Thyroid gland (tissue), 4 donors: ENCODE measurements at regions not wholly inside any gene's neighbourhood (a gene's known extent, or its start where the extent isn't known, plus 50 kb on each side); places are given as distances from the start of the nearest gene placed in this dataset.
A peak's percentile ranks its signal among the peaks of the same experiment; 100 is the strongest.
"Not testable (repeated sequence)": the region's sequence is repeated elsewhere in the genome, so short reads cannot be mapped to it uniquely, and the experiment has no call there.

ENCODE experiments used
- DNase-seq, 2 donors: peaks; one replicate each; pipeline ENCODE4 v3.0.0-alpha.2; 2019
- H3K27ac ChIP-seq, 3 donors: fragments of 200-600 bp; sonication (generic); 1 replicate in 2 of 3; 2 replicates in 1 of 3; pipeline ENCODE4 v1.5.1; 2016 to 2019; ENCODE audit warnings: mild to moderate bottlenecking in 1 of 3, moderate library complexity in 1 of 3
- H3K27me3 ChIP-seq: fragments of 200-600 bp; sonication (generic); one replicate; pipeline ENCODE4 v1.5.1; 2019
- H3K36me3 ChIP-seq, 2 donors: fragments of 200-600 bp; sonication (generic); one replicate each; pipeline ENCODE4 v1.5.1; 2016 to 2019
- H3K4me1 ChIP-seq, 2 donors: fragments of 200-600 bp; sonication (generic); one replicate each; pipeline ENCODE4 v1.5.1; 2017 to 2019
- H3K4me3 ChIP-seq, 3 donors: fragments of 200-600 bp; sonication (generic); replicated peaks in 1 of 3; 1 replicate in 2 of 3; 2 replicates in 1 of 3; pipeline ENCODE4 v1.5.1; 2016; ENCODE audit warnings: mild to moderate bottlenecking in 1 of 3
- H3K9me3 ChIP-seq: fragments of 200-600 bp; sonication (generic); one replicate; pipeline ENCODE4 v1.5.1; 2017
- CTCF ChIP-seq, 6 experiments: fragments of 200-600 bp in 3 of 6; fragments of 450-650 bp in 3 of 6; sonication (generic) in 3 of 6; IDR thresholded peaks; one replicate each; pipeline ENCODE4 v1.5.1; 2016 to 2019; ENCODE audit warnings: antibody characterized with exemption in 6 of 6, mild to moderate bottlenecking in 2 of 6, inconsistent platforms in 1 of 6, moderate library complexity in 1 of 6
- POLR2A ChIP-seq, 2 donors: fragments of 450-650 bp; IDR thresholded peaks; one replicate each; pipeline ENCODE4 v1.6.1; 2017; ENCODE audit warnings: antibody characterized with exemption in 2 of 2, mild to moderate bottlenecking in 2 of 2, moderate library complexity in 1 of 2
- WGBS, 2 donors: methylation state at CpG; one replicate each; pipeline ENCODE4 v1.1.5; 2017; 5-methylcytosine and 5-hydroxymethylcytosine counted together
- intact Hi-C: fragments of 100-400 bp; cut with DNase I; formaldehyde crosslinking; loops from one replicate; pipeline ENCODE4 v1.15.1; 2023

GRCh38 chr7:124188576-124188975 is 155.7 kb upstream of the TMEM229A start:
- TF ChIP-seq POLR2A (IDR thresholded peaks at IDR 0.05), result no peak
- TF ChIP-seq CTCF (IDR thresholded peaks at IDR 0.05), result no peak
- H3K4me3 ChIP-seq, result no peak overlapping the region
- 27 to 40% methylated on average over 1 of the region's 1 CpG for WGBS, 2 donors
- intact Hi-C loops, result no loop called here
- no peak overlapping the region for H3K27ac ChIP-seq
- no peaks in the 10 kb centered on the region for H3K27me3 ChIP-seq
- no peaks in the 10 kb centered on the region for H3K9me3 ChIP-seq
- no peaks in the 10 kb centered on the region for H3K4me1 ChIP-seq
- no peaks in the 10 kb centered on the region for H3K36me3 ChIP-seq
- DNase-seq, result no peak

GRCh38 chr7:124187962-124188361 is 155.1 kb upstream of the TMEM229A start:
- no peak for TF ChIP-seq POLR2A (IDR thresholded peaks at IDR 0.05)
- DNase-seq, result no peak
- intact Hi-C loops, result no loop called here
- no peaks in the 10 kb centered on the region for H3K36me3 ChIP-seq
- H3K27me3 ChIP-seq, result no peaks in the 10 kb centered on the region
- no peak overlapping the region for H3K4me3 ChIP-seq
- H3K4me1 ChIP-seq, result no peaks in the 10 kb centered on the region
- no peak overlapping the region for H3K27ac ChIP-seq
- WGBS, 2 donors, result 73 to 85% methylated on average over 4 of the region's 4 CpGs
- H3K9me3 ChIP-seq, result no peaks in the 10 kb centered on the region

GRCh38 chr7:124183649-124184048 is 150.8 kb upstream of the TMEM229A start:
- no peaks in the 10 kb centered on the region for H3K27me3 ChIP-seq
- no peaks in the 10 kb centered on the region for H3K4me1 ChIP-seq
- H3K36me3 ChIP-seq, result no peaks in the 10 kb centered on the region
- no peak for TF ChIP-seq POLR2A (IDR thresholded peaks at IDR 0.05)
- TF ChIP-seq CTCF (IDR thresholded peaks at IDR 0.05), result no peak
- intact Hi-C loops, result no loop called here
- no peak overlapping the region for H3K4me3 ChIP-seq
- H3K27ac ChIP-seq, result no peak overlapping the region
- H3K9me3 ChIP-seq, result no peaks in the 10 kb centered on the region
- DNase-seq, result no peak

GRCh38 chr7:124179641-124180040 is 146.8 kb upstream of the TMEM229A start:
- Histone ChIP-seq H3K36me3 (no peaks in the 10 kb centered on the region), H3K9me3 (no peaks in the 10 kb centered on the region), H3K4me3 (no peak overlapping the region), H3K4me1 (no peaks in the 10 kb centered on the region), H3K27me3 (no peaks in the 10 kb centered on the region), H3K27ac (no peak overlapping the region)
- DNase-seq, result no peak
- no peak for TF ChIP-seq POLR2A (IDR thresholded peaks at IDR 0.05)
- 94 to 98% methylated on average over 2 of the region's 2 CpGs for WGBS, 2 donors
- intact Hi-C loops, result no loop called here

- no peaks in the 10 kb centered on the region for H3K36me3 ChIP-seq
- no peaks in the 10 kb centered on the region for H3K9me3 ChIP-seq
- intact Hi-C loops, result no loop called here
- H3K27ac ChIP-seq, result no peak overlapping the region
- no peaks in the 10 kb centered on the region for H3K27me3 ChIP-seq
- H3K4me3 ChIP-seq, result no peak overlapping the region
- DNase-seq, result no peak
- no peaks in the 10 kb centered on the region for H3K4me1 ChIP-seq
- TF ChIP-seq CTCF (IDR thresholded peaks at IDR 0.05) (no peak), POLR2A (IDR thresholded peaks at IDR 0.05) (no peak)
These were observed 145.0 kb upstream of the TMEM229A start for GRCh38 chr7:124177891-124178290.

- WGBS, 2 donors, result 93 to 97% methylated on average over 3 of the region's 3 CpGs
- H3K4me1 ChIP-seq, intact Hi-C loops, H3K9me3 ChIP-seq, DNase-seq, H3K27ac ChIP-seq, H3K27me3 ChIP-seq, H3K4me3 ChIP-seq, H3K36me3 ChIP-seq: not testable (repeated sequence)
These were observed 138.9 kb upstream of the TMEM229A start for GRCh38 chr7:124171812-124172211.

GRCh38 chr7:124171068-124171467 is 138.2 kb upstream of the TMEM229A start:
- intact Hi-C loops, result no loop called here

More at GRCh38 chr7:124171068-124171467, 138.2 kb upstream of the TMEM229A start:
- Histone ChIP-seq H3K4me3 (no peak overlapping the region), H3K27me3 (no peaks in the 10 kb centered on the region), H3K4me1 (no peaks in the 10 kb centered on the region), H3K36me3 (no peaks in the 10 kb centered on the region), H3K27ac (no peak overlapping the region), H3K9me3 (no peaks in the 10 kb centered on the region)
- 28 to 53% methylated on average over 1 of the region's 1 CpG for WGBS, 2 donors
- DNase-seq, result peak; percentile 31 to 50
- TF ChIP-seq CTCF (IDR thresholded peaks at IDR 0.05), result peak in 3 of 6 experiments; percentile 28 to 65 (median 40)
- no peak for TF ChIP-seq POLR2A (IDR thresholded peaks at IDR 0.05)
